A549 (cell line): ENCODE measurements at regions not wholly inside any gene's neighbourhood (a gene's known extent, or its start where the extent isn't known, plus 50 kb on each side); places are given as distances from the start of the nearest gene placed in this dataset.

Experiments
- CTCF ChIP-seq: fragments of >200 bp; sonication (Bioruptor Twin); formaldehyde crosslinking; IDR thresholded peaks from 3 replicates; pipeline ENCODE4 v1.5.1; 2016
- MAFK ChIP-seq: fragments of 450-650 bp; IDR thresholded peaks from 2 replicates; pipeline ENCODE4 v1.6.1; 2014; ENCODE audit not compliant: partially characterized antibody
- POLR2A ChIP-seq: IDR thresholded peaks from 2 replicates; pipeline ENCODE4 v1.6.1; 2012; ENCODE audit warnings: mild to moderate bottlenecking, low read length

GRCh38 chr9:22773501-22774220 lies 327.0 kb downstream of the DMRTA1 start:
- no peak for TF ChIP-seq CTCF
- TF ChIP-seq POLR2A = no peak
- TF ChIP-seq MAFK = no peak
